Panc1 (cell line): ENCODE measurements at regions not wholly inside any gene's neighbourhood (a gene's known extent, or its start where the extent isn't known, plus 50 kb on each side); places are given as distances from the start of the nearest gene placed in this dataset.

Experiments used
- ATAC-seq: fragments of 200-7000 bp; cut with Tn5 transposase; 2 replicates; pipeline ENCODE4 v1.9.1; 2020; ENCODE audit warnings: mild to moderate bottlenecking, moderate library complexity
- BruUV-seq: library from RNA; stranded (reverse); fragments of 400-500 nt; replicated peaks from 2 replicates; lab custom pipeline; 2021; lab: Mats Ljungman, UMichigan
- CTCF ChIA-PET: fragments of 300-600 bp; sonication (Branson Sonifier 250); formaldehyde crosslinking; loops from one replicate; lab custom pipeline; 2022; ENCODE audit warnings: antibody characterized with exemption; lab: Charles Lee
- POLR2A ChIA-PET: fragments of 300-600 bp; sonication (Branson Sonifier 250); formaldehyde crosslinking; loops from one replicate; lab custom pipeline; 2022; ENCODE audit warnings: antibody characterized with exemption; lab: Charles Lee
- DNase-seq: peaks from one replicate; pipeline ENCODE4 v3.0.0-alpha.2; 2010; ENCODE audit warnings: low read depth, low spot score
- H3K27ac ChIP-seq: 2 replicates; pipeline ENCODE4 v1.5.1; 2011; ENCODE audit warnings: mild to moderate bottlenecking, low read length, inconsistent platforms
- H3K27me3 ChIP-seq: fragments of 200-500 bp; sonication (Bioruptor generic); 2 replicates; pipeline ENCODE4 v1.6.0; 2014; ENCODE audit warnings: low read length, inconsistent platforms; ENCODE audit not compliant: control insufficient read depth, insufficient read depth
- H3K36me3 ChIP-seq: fragments of 200-500 bp; sonication (Bioruptor generic); 2 replicates; pipeline ENCODE4 v1.5.1; 2014; ENCODE audit warnings: inconsistent platforms, mild to moderate bottlenecking, low read length, moderate library complexity; ENCODE audit not compliant: control insufficient read depth, insufficient read depth
- H3K4me1 ChIP-seq: 2 replicates; pipeline ENCODE4 v1.5.1; 2011; ENCODE audit warnings: inconsistent platforms, mild to moderate bottlenecking, low read length, moderate library complexity; ENCODE audit not compliant: control insufficient read depth, insufficient read depth
- H3K4me3 ChIP-seq, 2 experiments: 2 replicates each; pipeline ENCODE4 v1.5.1; 2011 to 2012; ENCODE audit warnings: low read depth in 2 of 2, low read length in 2 of 2, mild to moderate bottlenecking in 2 of 2, inconsistent platforms in 1 of 2, moderate library complexity in 1 of 2
- H3K9me3 ChIP-seq: fragments of 200-500 bp; sonication (Bioruptor generic); 2 replicates; pipeline ENCODE4 v1.5.1; 2014; ENCODE audit warnings: low read depth, mild to moderate bottlenecking, inconsistent platforms, low read length, moderate library complexity; ENCODE audit not compliant: control insufficient read depth, insufficient read depth
- CTCF ChIP-seq: fragments of 450-650 bp; IDR thresholded peaks from 2 replicates; pipeline ENCODE4 v1.5.1; 2017; ENCODE audit warnings: mild to moderate bottlenecking
- POLR2AphosphoS5 ChIP-seq: IDR thresholded peaks from 2 replicates; pipeline ENCODE4 v1.6.1; 2012; ENCODE audit warnings: mild to moderate bottlenecking, low read depth, low read length, moderate library complexity
- REST ChIP-seq, 2 experiments: IDR thresholded peaks; 2 replicates each; pipeline ENCODE4 v1.6.1; 2011 to 2012; ENCODE audit warnings: low read depth in 2 of 2, control low read depth in 1 of 2, low read length in 1 of 2, mild to moderate bottlenecking in 1 of 2, moderate library complexity in 1 of 2; ENCODE audit not compliant: insufficient read depth in 1 of 2
- SIN3A ChIP-seq: IDR thresholded peaks from 2 replicates; pipeline ENCODE4 v1.6.1; 2012; ENCODE audit warnings: low read depth, mild to moderate bottlenecking, low read length, moderate library complexity, borderline replicate concordance; ENCODE audit not compliant: insufficient read depth
- TCF7L2 ChIP-seq: IDR thresholded peaks from 2 replicates; pipeline ENCODE4 v1.6.1; 2011; ENCODE audit warnings: mild to moderate bottlenecking, low read depth, low read length, inconsistent platforms
- in situ Hi-C: cut with HindIII; loops from 2 replicates; pipeline ENCODE4 v1.10.0; 2016; ENCODE audit warnings: low sequenced_read_pairs, low pct_unique_long_range_greater_than_20kb
- intact Hi-C: fragments of 100-400 bp; cut with micrococcal nuclease; formaldehyde crosslinking; loops from one replicate; pipeline ENCODE4 v1.10.0; 2022; ENCODE audit not compliant: unreplicated experiment

- intact Hi-C loops (no loop called here), in situ Hi-C loops (no loop called here)
- H3K36me3 ChIP-seq, result no peaks in the 10 kb centered on the region
- POLR2A ChIA-PET, result no interaction called here
- no peak for DNase-seq
- no peak for ATAC-seq
- H3K9me3 ChIP-seq, result no peaks in the 10 kb centered on the region
- CTCF ChIA-PET, result no interaction called here
- no peak overlapping the region for H3K27ac ChIP-seq
- no TSS peak for BruUV-seq
- TF ChIP-seq TCF7L2 (no peak), POLR2AphosphoS5 (no peak), REST (IDR thresholded peaks at IDR 0.05; ENCODE audit: insufficient read depth in 1 of 2, low read depth in 2 of 2, low read length in 1 of 2) (no peak), CTCF (no peak), SIN3A (no peak)
- H3K4me1 ChIP-seq, result no peaks in the 10 kb centered on the region
- H3K27me3 ChIP-seq, result no peaks in the 10 kb centered on the region
- no peak overlapping the region for H3K4me3 ChIP-seq
These were observed 371.8 kb upstream of the GALNTL6 start for GRCh38 chr4:171441300-171441941.

GRCh38 chr4:171433674-171434073 is 379.5 kb upstream of the GALNTL6 start:
- Histone ChIP-seq H3K27me3 (no peaks in the 10 kb centered on the region), H3K9me3 (no peaks in the 10 kb centered on the region), H3K36me3 (no peaks in the 10 kb centered on the region), H3K27ac (no peak overlapping the region), H3K4me1 (no peaks in the 10 kb centered on the region), H3K4me3 (no peak overlapping the region)
- no TSS peak for BruUV-seq
- no peak for TF ChIP-seq REST (IDR thresholded peaks at IDR 0.05; ENCODE audit: insufficient read depth in 1 of 2, low read depth in 2 of 2, low read length in 1 of 2)
- no peak for TF ChIP-seq CTCF
- no peak for TF ChIP-seq TCF7L2
- TF ChIP-seq POLR2AphosphoS5, result no peak
- TF ChIP-seq SIN3A, result no peak
- DNase-seq (no peak), ATAC-seq (no peak)
- in situ Hi-C loops (no loop called here), intact Hi-C loops (no loop called here)
- CTCF ChIA-PET, result no interaction called here
- POLR2A ChIA-PET, result no interaction called here
